ENCODE measurements at regions not wholly inside any gene's neighbourhood (a gene's known extent, or its start where the extent isn't known, plus 50 kb on each side); places are given as distances from the start of the nearest gene placed in this dataset.
"Not testable (repeated sequence)": the region's sequence is repeated elsewhere in the genome, so short reads cannot be mapped to it uniquely, and the experiment has no call there.

DNA sequence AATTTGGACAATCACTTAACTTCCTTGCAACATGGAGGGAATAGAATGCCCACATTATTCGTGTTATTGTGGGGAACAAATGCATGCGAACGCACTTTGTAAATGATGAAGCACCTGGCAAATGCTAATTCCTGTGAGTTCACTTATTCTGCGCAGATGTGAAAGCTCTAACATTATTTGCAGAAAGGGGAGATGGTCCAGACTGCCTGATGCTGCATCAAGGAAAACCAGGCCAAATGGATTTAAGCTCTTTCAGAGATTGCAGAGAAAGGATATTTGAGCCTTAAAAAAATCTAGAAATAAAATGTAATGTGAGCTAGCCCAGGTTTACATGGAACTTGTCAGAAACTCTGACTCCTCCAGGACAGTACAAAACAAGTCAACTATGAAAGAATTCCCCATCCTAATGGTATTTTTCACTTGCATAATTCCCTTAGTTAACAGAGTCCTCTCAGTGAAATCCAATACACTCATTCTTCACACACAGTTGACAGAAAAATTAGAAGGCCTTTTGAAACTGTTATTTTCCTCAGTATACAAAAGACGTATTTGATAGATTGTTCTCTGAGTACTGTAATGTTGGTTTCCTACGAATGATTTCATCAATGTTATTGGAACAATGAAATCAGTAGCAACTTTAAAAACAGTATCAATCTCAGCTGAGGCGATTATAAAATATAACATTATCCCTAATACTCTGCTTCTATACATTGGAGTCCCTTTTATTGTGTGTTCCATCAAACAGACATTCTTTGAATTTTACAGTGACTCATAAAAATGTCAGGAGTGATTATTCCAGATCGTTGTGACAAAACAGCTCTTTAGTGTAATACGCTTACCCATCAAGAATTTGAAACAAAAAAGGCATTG is 136.3 kb upstream of the ANK3 start:
- H3K36me3 ChIP-seq (ENCODE audit: control insufficient read depth in 4 of 4, insufficient read depth in 4 of 4, low read length in 3 of 4) = no peaks in the 10 kb centered on the region
- ChIA-PET POLR2A (no interaction called here), CTCF (no interaction called here)
- no peak for DNase-seq
- no peaks in the 10 kb centered on the region for H3K27me3 ChIP-seq (replicated peaks in 2 of 5; ENCODE audit: control insufficient read depth in 4 of 5, insufficient read depth in 5 of 5, low read length in 4 of 5)
- H3K27ac ChIP-seq (ENCODE audit: insufficient read depth in 1 of 2, low read depth in 1 of 2, low read length in 2 of 2, poor library complexity in 1 of 2, severe bottlenecking in 2 of 2) = no peak overlapping the region
- peaks cover 0 to 3% (median 0%) of the 10 kb centered on the region in 5 experiments for H3K9me3 ChIP-seq (ENCODE audit: control extremely low read depth in 1 of 5, control insufficient read depth in 4 of 5, insufficient read depth in 2 of 5, low read depth in 1 of 5, low read length in 4 of 5)
- WGBS (ENCODE audit: insufficient coverage) = 98% methylated on average over 4 of the region's 9 CpGs
- peaks cover 0 to 9% (median 7%) of the 10 kb centered on the region in 4 experiments for H3K4me1 ChIP-seq (ENCODE audit: control extremely low read depth in 1 of 4, control insufficient read depth in 4 of 4, insufficient read depth in 4 of 4, low read length in 3 of 4)
- H3K4me3 ChIP-seq (ENCODE audit: control insufficient read depth in 1 of 7, extremely low read depth in 1 of 7, insufficient read depth in 4 of 7, low read depth in 2 of 7, low read length in 6 of 7) = no peak overlapping the region

DNA sequence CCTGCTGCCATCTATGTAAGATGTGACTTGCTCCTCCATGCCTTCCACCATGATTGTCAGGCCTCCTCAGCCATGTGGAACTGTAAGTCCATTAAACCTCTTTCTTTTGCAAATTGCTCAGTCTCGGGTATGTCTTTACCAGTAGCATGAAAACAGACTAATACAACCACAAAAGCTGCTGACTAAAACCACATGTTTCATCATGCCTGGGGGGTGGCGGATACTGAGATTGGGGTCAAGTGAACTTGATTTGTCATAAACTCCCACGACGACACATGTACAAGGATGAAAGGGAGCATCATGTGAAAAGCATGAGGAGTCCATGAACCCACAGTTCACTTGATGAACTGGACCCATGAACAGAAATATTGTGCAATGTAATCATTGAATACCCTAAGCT is 134.9 kb upstream of the ANK3 start:
- no peak overlapping the region for H3K27ac ChIP-seq (ENCODE audit: insufficient read depth in 1 of 2, low read depth in 1 of 2, low read length in 2 of 2, poor library complexity in 1 of 2, severe bottlenecking in 2 of 2)
- H3K27me3 ChIP-seq (replicated peaks in 2 of 5; ENCODE audit: control insufficient read depth in 4 of 5, insufficient read depth in 5 of 5, low read length in 4 of 5) = no peaks in the 10 kb centered on the region
- H3K4me1 ChIP-seq (ENCODE audit: control extremely low read depth in 1 of 4, control insufficient read depth in 4 of 4, insufficient read depth in 4 of 4, low read length in 3 of 4) = peaks cover 0 to 9% (median 7%) of the 10 kb centered on the region in 4 experiments
- CTCF ChIA-PET = no interaction called here
- WGBS (ENCODE audit: insufficient coverage) = 94% methylated on average over 4 of the region's 4 CpGs
- no peaks in the 10 kb centered on the region for H3K36me3 ChIP-seq (ENCODE audit: control insufficient read depth in 4 of 4, insufficient read depth in 4 of 4, low read length in 3 of 4)
- DNase-seq = no peak
- peaks cover 0 to 3% (median 0%) of the 10 kb centered on the region in 5 experiments for H3K9me3 ChIP-seq (ENCODE audit: control extremely low read depth in 1 of 5, control insufficient read depth in 4 of 5, insufficient read depth in 2 of 5, low read depth in 1 of 5, low read length in 4 of 5)
- no peak overlapping the region for H3K4me3 ChIP-seq (ENCODE audit: control insufficient read depth in 1 of 7, extremely low read depth in 1 of 7, insufficient read depth in 4 of 7, low read depth in 2 of 7, low read length in 6 of 7)
- POLR2A ChIA-PET = no interaction called here

DNA sequence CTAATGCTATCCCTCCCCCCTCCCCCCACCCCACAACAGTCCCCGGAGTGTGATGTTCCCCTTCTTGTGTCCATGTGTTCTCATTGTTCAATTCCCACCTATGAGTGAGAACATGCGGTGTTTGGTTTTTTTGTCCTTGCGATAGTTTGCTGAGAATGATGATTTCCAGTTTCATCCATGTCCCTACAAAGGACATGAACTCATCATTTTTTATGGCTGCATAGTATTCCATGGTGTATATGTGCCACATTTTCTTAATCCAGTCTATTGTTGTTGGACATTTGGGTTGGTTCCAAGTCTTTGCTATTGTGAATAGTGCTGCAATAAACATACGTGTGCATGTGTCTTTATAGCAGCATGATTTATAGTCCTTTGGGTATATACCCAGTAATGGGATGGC is 133.7 kb upstream of the ANK3 start:
- WGBS (ENCODE audit: insufficient coverage) = no CpG with 5 or more reads among the region's 4 CpGs
- H3K9me3 ChIP-seq (ENCODE audit: control extremely low read depth in 1 of 5, control insufficient read depth in 4 of 5, insufficient read depth in 2 of 5, low read depth in 1 of 5, low read length in 4 of 5); H3K36me3 ChIP-seq (ENCODE audit: control insufficient read depth in 4 of 4, insufficient read depth in 4 of 4, low read length in 3 of 4); H3K27ac ChIP-seq (ENCODE audit: insufficient read depth in 1 of 2, low read depth in 1 of 2, low read length in 2 of 2, poor library complexity in 1 of 2, severe bottlenecking in 2 of 2); DNase-seq; H3K27me3 ChIP-seq (replicated peaks in 2 of 5; ENCODE audit: control insufficient read depth in 4 of 5, insufficient read depth in 5 of 5, low read length in 4 of 5); H3K4me3 ChIP-seq (ENCODE audit: control insufficient read depth in 1 of 7, extremely low read depth in 1 of 7, insufficient read depth in 4 of 7, low read depth in 2 of 7, low read length in 6 of 7); H3K4me1 ChIP-seq (ENCODE audit: control extremely low read depth in 1 of 4, control insufficient read depth in 4 of 4, insufficient read depth in 4 of 4, low read length in 3 of 4); POLR2A ChIA-PET; CTCF ChIA-PET: not testable (repeated sequence)

DNA sequence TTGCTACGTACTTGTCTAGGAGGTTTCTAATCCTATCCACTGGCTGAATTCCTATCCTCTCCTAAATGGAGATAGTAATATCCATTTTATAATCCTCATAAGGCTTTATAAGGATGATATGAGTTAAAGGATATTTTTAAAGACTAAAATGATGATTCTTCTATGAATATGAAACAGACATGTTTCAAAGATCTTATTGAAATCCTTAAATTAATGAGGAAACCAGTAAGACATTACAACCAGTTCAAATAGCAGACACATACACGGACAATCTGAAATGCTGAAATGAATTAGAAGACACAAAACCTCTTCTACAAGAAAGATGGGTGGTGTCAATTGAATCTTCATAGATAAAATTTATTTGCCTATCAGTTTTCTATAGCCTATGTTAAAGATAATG is 132.9 kb upstream of the ANK3 start:
- ChIA-PET POLR2A (no interaction called here), CTCF (no interaction called here)
- Histone ChIP-seq H3K36me3 (ENCODE audit: control insufficient read depth in 4 of 4, insufficient read depth in 4 of 4, low read length in 3 of 4) (no peaks in the 10 kb centered on the region), H3K27me3 (replicated peaks in 2 of 5; ENCODE audit: control insufficient read depth in 4 of 5, insufficient read depth in 5 of 5, low read length in 4 of 5) (no peaks in the 10 kb centered on the region), H3K9me3 (ENCODE audit: control extremely low read depth in 1 of 5, control insufficient read depth in 4 of 5, insufficient read depth in 2 of 5, low read depth in 1 of 5, low read length in 4 of 5) (peaks cover 0 to 3% (median 0%) of the 10 kb centered on the region in 5 experiments), H3K4me3 (ENCODE audit: control insufficient read depth in 1 of 7, extremely low read depth in 1 of 7, insufficient read depth in 4 of 7, low read depth in 2 of 7, low read length in 6 of 7) (no peak overlapping the region), H3K27ac (ENCODE audit: insufficient read depth in 1 of 2, low read depth in 1 of 2, low read length in 2 of 2, poor library complexity in 1 of 2, severe bottlenecking in 2 of 2) (no peak overlapping the region), H3K4me1 (ENCODE audit: control extremely low read depth in 1 of 4, control insufficient read depth in 4 of 4, insufficient read depth in 4 of 4, low read length in 3 of 4) (peaks cover 0 to 9% (median 7%) of the 10 kb centered on the region in 4 experiments)
- DNase-seq = no peak
- WGBS (ENCODE audit: insufficient coverage) = no CpG with 5 or more reads among the region's 2 CpGs

DNA sequence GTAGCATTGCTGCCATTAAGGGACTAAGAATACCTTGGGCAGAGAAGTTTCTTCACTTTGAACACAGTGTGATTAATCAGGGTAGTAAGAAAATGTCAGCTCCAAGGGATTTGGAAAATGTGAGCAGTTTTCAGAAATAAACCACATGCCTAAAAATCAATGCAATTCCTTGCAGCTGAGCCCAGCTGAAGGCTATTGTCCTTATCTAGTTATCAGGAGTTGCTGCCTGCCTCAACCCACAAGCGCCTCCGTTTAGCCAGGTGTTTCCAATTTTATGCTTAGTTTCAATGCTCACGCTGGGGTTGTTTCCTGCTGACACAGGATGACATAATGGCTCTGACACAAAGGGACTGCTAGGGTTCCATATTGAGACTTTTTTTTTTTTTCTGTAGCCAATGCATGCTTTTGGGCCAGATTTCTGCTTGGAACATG is 132.3 kb upstream of the ANK3 start:
- Histone ChIP-seq H3K36me3 (ENCODE audit: control insufficient read depth in 4 of 4, insufficient read depth in 4 of 4, low read length in 3 of 4) (no peaks in the 10 kb centered on the region), H3K4me1 (ENCODE audit: control extremely low read depth in 1 of 4, control insufficient read depth in 4 of 4, insufficient read depth in 4 of 4, low read length in 3 of 4) (peaks cover 0 to 9% (median 7%) of the 10 kb centered on the region in 4 experiments), H3K27ac (ENCODE audit: insufficient read depth in 1 of 2, low read depth in 1 of 2, low read length in 2 of 2, poor library complexity in 1 of 2, severe bottlenecking in 2 of 2) (no peak overlapping the region), H3K4me3 (ENCODE audit: control insufficient read depth in 1 of 7, extremely low read depth in 1 of 7, insufficient read depth in 4 of 7, low read depth in 2 of 7, low read length in 6 of 7) (peak overlapping the region in 2 of 7 experiments; percentile 23 to 33), H3K9me3 (ENCODE audit: control extremely low read depth in 1 of 5, control insufficient read depth in 4 of 5, insufficient read depth in 2 of 5, low read depth in 1 of 5, low read length in 4 of 5) (peaks cover 0 to 3% (median 0%) of the 10 kb centered on the region in 5 experiments), H3K27me3 (replicated peaks in 2 of 5; ENCODE audit: control insufficient read depth in 4 of 5, insufficient read depth in 5 of 5, low read length in 4 of 5) (no peaks in the 10 kb centered on the region)
- peak; percentile 27 to 88 (median 78) for DNase-seq
- POLR2A ChIA-PET = no interaction called here
- CTCF ChIA-PET = interaction anchor here (0.9 to 1.1 kb wide), 2 partner anchors 9 to 12 kb away, joined by 3 read pairs; no protein-coding TSS in a partner anchor
- WGBS (ENCODE audit: insufficient coverage) = 3% methylated on average over 3 of the region's 3 CpGs

DNA sequence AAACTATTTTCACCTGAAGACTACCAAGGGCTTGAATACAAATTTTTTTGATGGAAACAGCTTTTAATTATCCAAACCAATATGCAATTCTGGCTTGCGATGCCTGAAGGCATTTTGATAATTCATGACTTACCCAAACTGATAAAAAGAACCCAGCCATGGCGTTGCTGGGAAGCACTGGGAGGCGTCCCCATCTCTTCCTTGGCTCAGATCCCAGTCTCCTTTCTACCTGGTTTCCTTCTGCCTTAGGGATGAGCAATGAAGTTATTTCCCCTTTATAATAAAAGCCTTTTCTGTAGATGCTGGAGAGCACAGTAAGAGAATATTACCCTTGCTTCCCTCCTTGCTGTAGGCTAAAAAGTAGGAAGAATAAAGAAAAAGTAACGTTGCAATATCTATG is 129.1 kb upstream of the ANK3 start:
- Histone ChIP-seq H3K9me3 (ENCODE audit: control extremely low read depth in 1 of 5, control insufficient read depth in 4 of 5, insufficient read depth in 2 of 5, low read depth in 1 of 5, low read length in 4 of 5) (no peaks in the 10 kb centered on the region), H3K27ac (ENCODE audit: insufficient read depth in 1 of 2, low read depth in 1 of 2, low read length in 2 of 2, poor library complexity in 1 of 2, severe bottlenecking in 2 of 2) (no peak overlapping the region), H3K36me3 (ENCODE audit: control insufficient read depth in 4 of 4, insufficient read depth in 4 of 4, low read length in 3 of 4) (no peaks in the 10 kb centered on the region), H3K4me3 (ENCODE audit: control insufficient read depth in 1 of 7, extremely low read depth in 1 of 7, insufficient read depth in 4 of 7, low read depth in 2 of 7, low read length in 6 of 7) (no peak overlapping the region), H3K4me1 (ENCODE audit: control extremely low read depth in 1 of 4, control insufficient read depth in 4 of 4, insufficient read depth in 4 of 4, low read length in 3 of 4) (peaks cover 0 to 9% (median 8%) of the 10 kb centered on the region in 4 experiments), H3K27me3 (replicated peaks in 2 of 5; ENCODE audit: control insufficient read depth in 4 of 5, insufficient read depth in 5 of 5, low read length in 4 of 5) (no peaks in the 10 kb centered on the region)
- 96% methylated on average over 3 of the region's 4 CpGs for WGBS (ENCODE audit: insufficient coverage)
- POLR2A ChIA-PET = no interaction called here
- CTCF ChIA-PET = interaction anchor here (1.3 kb wide), 1 partner anchor 99 kb away, joined by 3 read pairs; no protein-coding TSS in a partner anchor
- no peak for DNase-seq

DNA sequence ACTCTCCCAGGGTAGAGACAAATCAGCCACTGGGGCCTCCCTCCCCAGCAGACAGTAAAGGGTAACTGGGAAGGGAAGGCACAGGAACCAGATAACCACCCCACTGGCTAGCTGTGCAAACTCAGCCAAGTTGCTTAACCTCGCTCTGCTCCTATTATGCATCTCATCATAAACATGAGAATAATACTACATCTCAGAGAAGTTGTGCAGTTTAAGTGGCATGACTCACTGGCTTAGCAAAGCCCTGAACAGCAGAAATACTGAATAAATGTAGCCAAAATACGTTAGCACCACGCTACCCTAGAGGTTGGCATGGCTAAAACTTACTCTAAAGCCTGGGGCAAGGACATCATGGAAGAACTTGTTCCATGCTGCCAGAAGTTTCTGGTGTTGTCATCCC is 128.1 kb upstream of the ANK3 start:
- Histone ChIP-seq H3K27me3 (replicated peaks in 2 of 5; ENCODE audit: control insufficient read depth in 4 of 5, insufficient read depth in 5 of 5, low read length in 4 of 5) (no peaks in the 10 kb centered on the region), H3K27ac (ENCODE audit: insufficient read depth in 1 of 2, low read depth in 1 of 2, low read length in 2 of 2, poor library complexity in 1 of 2, severe bottlenecking in 2 of 2) (no peak overlapping the region), H3K9me3 (ENCODE audit: control extremely low read depth in 1 of 5, control insufficient read depth in 4 of 5, insufficient read depth in 2 of 5, low read depth in 1 of 5, low read length in 4 of 5) (no peaks in the 10 kb centered on the region), H3K4me1 (ENCODE audit: control extremely low read depth in 1 of 4, control insufficient read depth in 4 of 4, insufficient read depth in 4 of 4, low read length in 3 of 4) (peaks cover 0 to 9% (median 9%) of the 10 kb centered on the region in 4 experiments), H3K36me3 (ENCODE audit: control insufficient read depth in 4 of 4, insufficient read depth in 4 of 4, low read length in 3 of 4) (no peaks in the 10 kb centered on the region), H3K4me3 (ENCODE audit: control insufficient read depth in 1 of 7, extremely low read depth in 1 of 7, insufficient read depth in 4 of 7, low read depth in 2 of 7, low read length in 6 of 7) (no peak overlapping the region)
- ChIA-PET POLR2A (no interaction called here), CTCF (interaction anchor here (1.2 kb wide), 1 partner anchor 12 kb away, joined by 3 read pairs; no protein-coding TSS in a partner anchor)
- DNase-seq = no peak
- 100% methylated on average over 2 of the region's 3 CpGs for WGBS (ENCODE audit: insufficient coverage)

Data from common myeloid progenitor, CD34-positive (primary cell).